Endothelial cell of umbilical vein (primary cell): ENCODE measurements at regions not wholly inside any gene's neighbourhood (a gene's known extent, or its start where the extent isn't known, plus 50 kb on each side); places are given as distances from the start of the nearest gene placed in this dataset.

ENCODE experiments used
- EZH2 ChIP-seq: IDR thresholded peaks from 2 replicates; pipeline ENCODE4 v1.6.1; 2012; ENCODE audit warnings: borderline replicate concordance, low read depth, mild to moderate bottlenecking, moderate library complexity, low read length, inconsistent platforms; ENCODE audit not compliant: severe bottlenecking
- FOS ChIP-seq: IDR thresholded peaks from 2 replicates; pipeline ENCODE4 v1.6.1; 2011; ENCODE audit warnings: mild to moderate bottlenecking, low read length, moderate library complexity, borderline replicate concordance; ENCODE audit not compliant: insufficient read depth
- GATA2 ChIP-seq: IDR thresholded peaks from 2 replicates; pipeline ENCODE4 v1.7.0; 2011; ENCODE audit warnings: low read depth, mild to moderate bottlenecking, moderate library complexity, mixed read lengths, low read length; ENCODE audit not compliant: insufficient read length, insufficient read depth
- JUN ChIP-seq: IDR thresholded peaks from 2 replicates; pipeline ENCODE4 v1.6.1; 2011; ENCODE audit warnings: borderline replicate concordance, low read depth; ENCODE audit not compliant: insufficient read length, insufficient read depth
- MYC ChIP-seq: IDR thresholded peaks from one replicate; pipeline ENCODE4 v1.6.1; 2011; ENCODE audit warnings: mild to moderate bottlenecking, low read depth, low read length
- POLR2A ChIP-seq: IDR thresholded peaks from 2 replicates; pipeline ENCODE4 v1.6.1; 2012; ENCODE audit warnings: low read depth, mild to moderate bottlenecking, control low read depth, low read length
- POLR2AphosphoS5 ChIP-seq: IDR thresholded peaks from 2 replicates; pipeline ENCODE4 v1.6.1; 2012; ENCODE audit warnings: low read depth, mild to moderate bottlenecking, control low read depth, low read length, moderate library complexity; ENCODE audit not compliant: insufficient read depth
- TF ChIP-seq, protein P1 (sequence below), 2 donors: IDR thresholded peaks; 1 replicate in 1 of 2; 2 replicates in 1 of 2; pipeline ENCODE4 v1.5.1; 2011; ENCODE audit warnings: low read length in 2 of 2, mild to moderate bottlenecking in 2 of 2, moderate library complexity in 2 of 2, control low read depth in 1 of 2, inconsistent platforms in 1 of 2, low read depth in 1 of 2; ENCODE audit not compliant: insufficient read depth in 1 of 2; ENCODE audit errors: extremely low read depth in 1 of 2
- TF ChIP-seq, protein P2 (sequence below): IDR thresholded peaks from 2 replicates; pipeline ENCODE4 v1.6.1; 2011; ENCODE audit not compliant: insufficient read depth, insufficient read length

DNA sequence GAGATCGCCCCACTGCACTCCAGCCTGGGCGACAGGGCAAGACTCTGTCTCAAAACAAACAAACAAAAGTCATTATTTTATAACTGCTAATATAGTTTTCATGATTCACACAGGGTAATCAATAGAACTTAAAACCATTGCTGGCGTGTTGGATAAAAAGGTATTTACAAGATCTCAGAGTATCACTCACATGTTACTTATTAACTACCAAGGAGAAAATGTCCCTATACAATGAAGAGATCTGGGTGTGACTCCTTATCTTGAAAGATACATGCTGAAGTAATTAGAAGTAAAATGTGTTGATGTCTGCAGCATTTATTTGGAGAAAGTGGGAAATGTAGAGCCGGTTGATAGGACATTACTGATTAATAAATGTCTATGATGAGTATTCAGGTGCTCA lies 57.3 kb upstream of the PIK3C2G start:
- TF ChIP-seq, protein P1, sequence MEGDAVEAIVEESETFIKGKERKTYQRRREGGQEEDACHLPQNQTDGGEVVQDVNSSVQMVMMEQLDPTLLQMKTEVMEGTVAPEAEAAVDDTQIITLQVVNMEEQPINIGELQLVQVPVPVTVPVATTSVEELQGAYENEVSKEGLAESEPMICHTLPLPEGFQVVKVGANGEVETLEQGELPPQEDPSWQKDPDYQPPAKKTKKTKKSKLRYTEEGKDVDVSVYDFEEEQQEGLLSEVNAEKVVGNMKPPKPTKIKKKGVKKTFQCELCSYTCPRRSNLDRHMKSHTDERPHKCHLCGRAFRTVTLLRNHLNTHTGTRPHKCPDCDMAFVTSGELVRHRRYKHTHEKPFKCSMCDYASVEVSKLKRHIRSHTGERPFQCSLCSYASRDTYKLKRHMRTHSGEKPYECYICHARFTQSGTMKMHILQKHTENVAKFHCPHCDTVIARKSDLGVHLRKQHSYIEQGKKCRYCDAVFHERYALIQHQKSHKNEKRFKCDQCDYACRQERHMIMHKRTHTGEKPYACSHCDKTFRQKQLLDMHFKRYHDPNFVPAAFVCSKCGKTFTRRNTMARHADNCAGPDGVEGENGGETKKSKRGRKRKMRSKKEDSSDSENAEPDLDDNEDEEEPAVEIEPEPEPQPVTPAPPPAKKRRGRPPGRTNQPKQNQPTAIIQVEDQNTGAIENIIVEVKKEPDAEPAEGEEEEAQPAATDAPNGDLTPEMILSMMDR (IDR thresholded peaks at IDR 0.05; ENCODE audit: extremely low read depth in 1 of 2, insufficient read depth in 1 of 2, low read depth in 1 of 2, low read length in 2 of 2), result no peak
- no peak for TF ChIP-seq POLR2AphosphoS5
- TF ChIP-seq POLR2A, result no peak
- no peak for TF ChIP-seq GATA2
- no peak for TF ChIP-seq EZH2
- TF ChIP-seq, protein P2, sequence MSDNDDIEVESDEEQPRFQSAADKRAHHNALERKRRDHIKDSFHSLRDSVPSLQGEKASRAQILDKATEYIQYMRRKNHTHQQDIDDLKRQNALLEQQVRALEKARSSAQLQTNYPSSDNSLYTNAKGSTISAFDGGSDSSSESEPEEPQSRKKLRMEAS, result no peak
- TF ChIP-seq FOS, result no peak
- TF ChIP-seq JUN, result no peak
- TF ChIP-seq MYC, result no peak
